Activated CD4-positive, alpha-beta memory T cell treated with anti-CD3 and anti-CD28 coated beads for 36 hours (primary cell): ENCODE measurements at regions not wholly inside any gene's neighbourhood (a gene's known extent, or its start where the extent isn't known, plus 50 kb on each side); places are given as distances from the start of the nearest gene placed in this dataset.

ENCODE experiments used
- CTCF ChIA-PET: fragments of 350-600 bp; sonication (Branson Sonifier 250); formaldehyde crosslinking; loops from one replicate; lab custom pipeline; 2021; ENCODE audit warnings: antibody characterized with exemption, inconsistent platforms; lab: Charles Lee
- POLR2A ChIA-PET: fragments of 350-600 bp; sonication (Branson Sonifier 250); formaldehyde crosslinking; loops from one replicate; lab custom pipeline; 2021; ENCODE audit warnings: antibody characterized with exemption; lab: Charles Lee
- DNase-seq: peaks from one replicate; pipeline ENCODE4 v3.0.0-alpha.2; 2020
- H3K27ac Mint-ChIP-seq: one replicate; pipeline ENCODE4 v1.8.0; 2021; ENCODE audit warnings: mixed read lengths
- H3K27me3 Mint-ChIP-seq: one replicate; pipeline ENCODE4 v1.8.0; 2021; ENCODE audit warnings: mixed read lengths
- H3K36me3 Mint-ChIP-seq: one replicate; pipeline ENCODE4 v1.8.0; 2021; ENCODE audit warnings: mixed read lengths
- H3K4me1 Mint-ChIP-seq: one replicate; pipeline ENCODE4 v1.8.0; 2021; ENCODE audit warnings: low read depth, mixed read lengths
- H3K4me3 Mint-ChIP-seq: one replicate; pipeline ENCODE4 v1.8.0; 2021; ENCODE audit warnings: mild to moderate bottlenecking, mixed read lengths
- H3K9me3 Mint-ChIP-seq: one replicate; pipeline ENCODE4 v1.8.0; 2021; ENCODE audit warnings: mixed read lengths
- intact Hi-C: fragments of 100-400 bp; cut with micrococcal nuclease; formaldehyde crosslinking; loops from one replicate; pipeline ENCODE4 v1.15.1; 2023

DNA sequence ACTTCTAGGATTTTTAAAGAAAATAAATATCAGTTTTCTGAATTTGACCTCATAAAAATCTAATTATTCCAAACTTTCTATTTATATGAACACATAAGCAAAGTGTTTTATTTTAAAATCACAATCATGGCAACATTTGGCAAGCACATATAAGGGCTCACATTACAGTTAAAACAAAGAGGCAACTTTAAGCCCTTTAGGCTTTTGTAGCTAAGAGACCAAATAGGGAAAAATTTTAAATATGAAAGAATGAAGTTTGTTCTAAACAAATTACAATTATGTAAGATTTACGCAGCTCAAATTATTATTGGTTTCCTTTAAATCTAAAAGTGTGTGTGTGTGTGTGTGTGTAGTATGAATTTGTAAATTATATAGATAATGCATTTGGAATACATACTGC lies 267.0 kb downstream of the ZIC4 start:
- CTCF ChIA-PET = no interaction called here

DNA sequence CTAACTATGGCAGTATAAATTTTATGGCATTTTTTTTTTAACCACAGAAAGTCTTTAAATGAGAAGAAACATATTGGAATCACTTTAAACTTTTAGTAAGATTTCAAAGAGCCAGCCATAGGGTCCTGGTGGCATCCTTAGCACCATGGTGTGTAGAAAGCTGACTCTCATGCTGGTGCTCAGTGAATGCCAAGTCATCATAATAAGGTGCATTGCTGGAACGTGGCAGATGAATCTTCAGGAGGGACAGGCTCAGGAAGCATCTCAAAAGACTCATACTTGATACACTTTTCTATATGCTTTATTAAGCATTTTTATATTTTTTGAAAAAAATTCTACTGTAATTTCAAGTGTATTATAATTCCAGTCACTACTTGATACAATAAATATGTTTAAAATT lies 274.2 kb downstream of the ZIC4 start:
- Mint-ChIP-seq H3K4me1 (no peaks in the 10 kb centered on the region), H3K9me3 (peaks cover 9% of the 10 kb centered on the region), H3K27me3 (no peaks in the 10 kb centered on the region), H3K4me3 (no peak overlapping the region), H3K27ac (no peak overlapping the region), H3K36me3 (no peaks in the 10 kb centered on the region)
- intact Hi-C loops = no loop called here
- ChIA-PET POLR2A (no interaction called here), CTCF (no interaction called here)
- DNase-seq = no peak

More for the DNA sequence above, 267.0 kb downstream of the ZIC4 start:
- intact Hi-C loops = no loop called here
- Mint-ChIP-seq H3K27ac (no peak overlapping the region), H3K4me1 (no peaks in the 10 kb centered on the region), H3K27me3 (no peaks in the 10 kb centered on the region), H3K36me3 (no peaks in the 10 kb centered on the region), H3K4me3 (no peak overlapping the region), H3K9me3 (peaks cover 5% of the 10 kb centered on the region)
- POLR2A ChIA-PET = no interaction called here
- no peak for DNase-seq

DNA sequence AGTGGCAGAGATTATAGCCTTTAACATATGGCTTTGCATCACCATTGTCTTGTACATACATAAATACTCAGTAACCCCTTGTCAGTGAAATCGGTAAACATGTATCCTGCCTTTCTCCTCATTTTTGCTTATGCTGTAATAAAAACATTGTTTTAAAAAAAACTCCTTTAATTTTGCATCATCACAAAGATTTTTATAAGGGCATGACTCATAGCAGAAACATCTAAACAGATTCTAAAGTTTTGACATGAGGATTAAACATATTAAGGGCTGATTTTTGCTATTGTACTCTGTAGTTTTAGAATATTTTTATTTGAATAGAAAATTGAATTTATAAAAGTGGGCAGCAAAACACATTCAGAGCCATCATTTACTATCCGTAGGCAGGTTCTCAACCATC lies 275.9 kb downstream of the ZIC4 start:
- Mint-ChIP-seq H3K4me3 (no peak overlapping the region), H3K4me1 (no peaks in the 10 kb centered on the region), H3K27me3 (no peaks in the 10 kb centered on the region), H3K36me3 (no peaks in the 10 kb centered on the region), H3K9me3 (peaks cover 15% of the 10 kb centered on the region), H3K27ac (no peak overlapping the region)
- DNase-seq = no peak
- CTCF ChIA-PET = no interaction called here
- intact Hi-C loops = no loop called here
- POLR2A ChIA-PET = no interaction called here

DNA sequence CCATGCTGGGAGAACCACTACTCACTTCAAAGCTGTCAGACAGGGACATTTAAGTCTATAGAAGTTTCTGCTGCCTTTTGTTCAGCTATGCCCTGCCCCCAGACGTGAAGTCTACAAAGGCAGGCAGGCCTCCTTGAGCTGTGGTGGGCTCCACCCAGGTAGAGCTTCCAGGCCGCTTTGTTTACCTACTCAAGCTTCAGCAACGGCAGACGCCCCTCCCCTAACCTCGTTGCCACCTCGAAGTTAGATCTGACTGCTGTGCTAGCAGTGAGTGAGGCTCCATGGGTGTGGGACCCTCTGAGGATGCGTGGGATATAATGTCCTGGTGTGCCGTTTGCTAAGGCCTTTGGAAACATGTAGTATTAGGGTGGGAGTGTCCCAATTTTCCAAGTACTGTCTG lies 276.7 kb downstream of the ZIC4 start:
- no peak for DNase-seq
- Mint-ChIP-seq H3K27me3 (no peaks in the 10 kb centered on the region), H3K27ac (no peak overlapping the region), H3K36me3 (no peaks in the 10 kb centered on the region), H3K4me1 (no peaks in the 10 kb centered on the region), H3K4me3 (no peak overlapping the region), H3K9me3 (peaks cover 15% of the 10 kb centered on the region)
- intact Hi-C loops = no loop called here
- ChIA-PET CTCF (no interaction called here), POLR2A (no interaction called here)

DNA sequence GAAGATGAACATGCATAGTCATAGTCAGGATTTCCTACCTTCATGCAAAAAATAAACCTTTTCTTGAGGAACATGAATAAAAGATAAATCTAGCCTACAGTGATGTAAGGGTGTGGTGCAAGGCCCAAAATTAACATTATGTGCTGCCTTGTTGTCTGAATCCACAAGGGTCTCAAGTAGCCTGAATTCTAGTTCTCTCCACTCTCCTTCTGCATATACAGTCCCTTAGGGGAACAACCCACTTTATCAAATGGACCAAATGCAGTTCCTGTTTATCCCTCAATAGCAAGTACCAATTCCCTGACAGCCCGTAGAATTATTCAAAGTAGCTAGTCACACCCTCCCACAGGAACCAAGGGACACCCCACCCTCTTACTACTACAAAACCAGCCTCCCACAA lies 284.0 kb downstream of the ZIC4 start:
- Mint-ChIP-seq H3K4me3 (no peak overlapping the region), H3K4me1 (no peaks in the 10 kb centered on the region), H3K27ac (no peak overlapping the region), H3K9me3 (peaks cover 8% of the 10 kb centered on the region), H3K27me3 (no peaks in the 10 kb centered on the region), H3K36me3 (no peaks in the 10 kb centered on the region)
- DNase-seq = no peak
- CTCF ChIA-PET = no interaction called here
- intact Hi-C loops = no loop called here
- POLR2A ChIA-PET = no interaction called here

DNA sequence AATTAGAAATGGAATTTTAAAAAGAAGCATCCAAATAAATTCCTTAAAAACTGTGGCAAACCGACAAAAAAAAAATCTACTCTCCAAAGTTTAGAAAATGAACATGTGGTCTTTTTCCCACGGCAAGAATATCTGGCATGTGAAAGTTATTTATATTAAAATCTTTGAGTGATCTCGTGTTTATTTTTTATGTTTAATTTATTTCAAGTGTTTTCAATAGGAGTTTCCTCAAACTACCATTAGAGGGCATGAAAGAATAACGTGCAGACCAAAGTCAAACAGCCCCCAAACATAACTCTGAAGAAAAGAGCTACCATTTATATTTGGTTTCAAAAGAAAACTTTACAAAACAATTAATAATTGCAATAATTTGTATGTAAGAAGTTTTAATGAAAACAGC lies 286.4 kb downstream of the ZIC4 start:
- no peaks in the 10 kb centered on the region for H3K9me3 Mint-ChIP-seq
- H3K4me1 Mint-ChIP-seq = no peaks in the 10 kb centered on the region
- ChIA-PET CTCF (no interaction called here), POLR2A (no interaction called here)
- no peak overlapping the region for H3K4me3 Mint-ChIP-seq
- H3K36me3 Mint-ChIP-seq = no peaks in the 10 kb centered on the region
- intact Hi-C loops = no loop called here
- no peak overlapping the region for H3K27ac Mint-ChIP-seq
- no peak for DNase-seq
- H3K27me3 Mint-ChIP-seq = no peaks in the 10 kb centered on the region

DNA sequence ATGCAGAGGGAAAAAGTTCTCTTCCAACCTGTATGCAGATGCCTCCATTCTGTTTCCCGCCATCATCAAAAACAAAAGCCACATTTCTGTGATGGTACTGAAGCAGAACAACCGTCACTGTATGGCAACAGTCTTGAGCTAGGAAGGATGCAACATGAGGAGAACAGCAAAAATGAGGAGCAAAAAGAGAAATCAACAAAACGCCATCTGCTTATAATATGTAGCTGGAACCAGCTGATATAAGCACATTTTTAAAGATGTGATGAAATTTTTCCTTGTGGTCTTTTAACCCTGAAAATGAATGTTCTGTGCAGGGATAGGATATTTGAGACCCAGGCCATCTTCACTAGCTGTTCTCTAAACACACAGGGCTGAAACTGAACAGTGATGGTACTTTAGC lies 287.0 kb downstream of the ZIC4 start:
- Mint-ChIP-seq H3K27ac (no peak overlapping the region), H3K4me1 (no peaks in the 10 kb centered on the region), H3K9me3 (no peaks in the 10 kb centered on the region), H3K36me3 (no peaks in the 10 kb centered on the region), H3K27me3 (no peaks in the 10 kb centered on the region), H3K4me3 (no peak overlapping the region)
- DNase-seq = no peak
- ChIA-PET POLR2A (no interaction called here), CTCF (no interaction called here)
- intact Hi-C loops = no loop called here

DNA sequence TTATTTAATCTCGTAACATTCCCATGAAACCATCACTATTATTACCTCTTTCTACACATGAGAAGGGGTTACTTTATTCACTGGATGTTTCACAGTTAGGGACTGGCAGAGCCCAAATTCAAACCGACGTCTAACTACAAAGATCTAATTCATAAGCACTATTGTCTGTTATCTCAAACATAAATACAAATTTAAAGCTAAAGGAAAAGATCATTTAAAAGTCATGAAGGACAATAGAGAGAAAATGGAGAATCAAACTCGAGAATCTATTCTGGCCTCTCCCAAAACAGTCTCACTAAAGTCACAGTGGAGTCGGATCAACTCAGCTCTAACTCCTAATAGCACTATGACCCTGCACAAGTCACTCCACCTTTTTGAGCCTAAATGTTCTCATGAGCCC lies 287.7 kb downstream of the ZIC4 start:
- no peaks in the 10 kb centered on the region for H3K27me3 Mint-ChIP-seq
- CTCF ChIA-PET = no interaction called here

DNA sequence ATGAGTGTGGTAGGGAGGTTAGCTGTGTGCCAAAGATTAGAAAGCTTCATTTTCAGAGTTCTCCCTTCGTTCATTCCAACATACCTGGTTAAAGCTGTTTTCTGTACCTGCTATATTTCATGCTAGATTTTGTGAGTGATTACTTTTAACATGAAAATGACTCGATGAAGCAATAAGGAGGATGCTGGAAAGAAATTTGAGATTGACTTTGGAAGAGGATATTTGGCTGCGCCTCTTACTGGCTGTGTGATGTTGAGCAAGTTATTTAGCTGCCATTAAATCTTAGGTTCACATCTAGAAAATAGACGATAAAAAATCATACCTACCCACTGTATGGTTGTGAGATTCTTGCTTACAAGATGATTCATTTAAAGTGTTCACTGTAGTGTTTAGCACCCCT lies 288.7 kb downstream of the ZIC4 start:
- ChIA-PET CTCF (no interaction called here), POLR2A (no interaction called here)

More for the DNA sequence above, 287.7 kb downstream of the ZIC4 start:
- Mint-ChIP-seq H3K27ac (no peak overlapping the region), H3K9me3 (no peaks in the 10 kb centered on the region), H3K4me1 (no peaks in the 10 kb centered on the region), H3K36me3 (no peaks in the 10 kb centered on the region), H3K4me3 (no peak overlapping the region)
- intact Hi-C loops = no loop called here
- DNase-seq = no peak
- POLR2A ChIA-PET = no interaction called here

DNA sequence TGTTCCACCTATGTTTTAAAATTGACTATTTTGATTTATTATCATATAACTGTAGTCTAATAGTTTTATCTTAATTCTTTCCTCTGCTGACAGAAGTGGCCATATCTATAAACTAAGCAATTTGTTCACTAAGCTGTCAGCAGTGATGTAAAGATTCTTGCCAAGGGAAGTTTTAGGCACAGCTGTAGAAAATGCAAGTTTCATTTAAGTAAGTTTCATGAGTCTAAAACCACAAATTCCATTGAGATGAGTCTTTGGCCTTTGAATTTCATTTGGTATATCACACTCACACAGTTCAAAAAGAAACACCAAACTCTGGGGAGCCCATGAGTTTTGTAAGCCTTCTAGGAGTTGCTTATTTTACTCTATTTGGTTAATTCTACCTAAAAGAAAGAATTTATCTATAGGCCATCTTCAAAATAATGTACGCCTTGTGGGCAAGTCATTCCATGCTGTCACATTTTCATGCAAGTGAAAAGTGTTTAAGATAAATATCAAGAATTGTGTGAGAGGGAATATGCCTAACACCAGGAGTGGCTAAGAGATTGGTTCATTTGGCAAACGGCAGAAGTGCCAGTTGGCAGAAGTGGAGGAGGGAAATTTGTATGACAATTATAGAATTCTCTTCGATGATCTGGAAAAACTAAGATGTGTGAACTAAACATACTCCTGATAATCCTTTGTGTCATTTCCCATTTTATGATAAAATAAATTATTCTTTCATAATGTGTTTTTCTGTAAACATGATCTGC lies 292.9 kb downstream of the ZIC4 start:
- intact Hi-C loops = no loop called here
- Mint-ChIP-seq H3K4me1 (no peaks in the 10 kb centered on the region), H3K4me3 (no peak overlapping the region), H3K9me3 (peaks cover 5% of the 10 kb centered on the region), H3K36me3 (no peaks in the 10 kb centered on the region), H3K27ac (no peak overlapping the region), H3K27me3 (no peaks in the 10 kb centered on the region)
- ChIA-PET POLR2A (no interaction called here), CTCF (no interaction called here)
- no peak for DNase-seq

More for the DNA sequence above, 288.7 kb downstream of the ZIC4 start:
- H3K27me3 Mint-ChIP-seq = no peaks in the 10 kb centered on the region
- no peaks in the 10 kb centered on the region for H3K36me3 Mint-ChIP-seq
- H3K4me1 Mint-ChIP-seq = no peaks in the 10 kb centered on the region
- no peak overlapping the region for H3K4me3 Mint-ChIP-seq
- no peak for DNase-seq
- no peak overlapping the region for H3K27ac Mint-ChIP-seq
- intact Hi-C loops = no loop called here
- no peaks in the 10 kb centered on the region for H3K9me3 Mint-ChIP-seq

DNA sequence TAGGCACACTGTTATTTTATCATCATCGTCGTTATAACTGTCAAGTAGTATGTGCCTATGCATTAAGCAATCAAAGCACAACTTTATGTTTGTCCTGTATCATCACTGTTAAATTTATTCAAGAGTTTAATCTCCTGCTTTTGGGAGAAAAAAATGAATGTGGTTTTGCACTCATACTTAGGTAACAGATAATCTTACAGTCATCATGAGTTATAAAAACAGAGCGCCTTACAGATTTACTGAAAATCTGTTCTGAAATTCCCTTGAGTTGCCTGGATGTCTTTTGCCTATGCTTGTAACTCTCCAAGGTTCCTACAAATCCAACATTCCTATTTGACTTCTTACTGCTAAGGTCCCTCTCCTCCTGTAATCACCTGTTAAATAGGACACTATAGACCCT lies 307.3 kb downstream of the ZIC4 start:
- POLR2A ChIA-PET = no interaction called here
- Mint-ChIP-seq H3K36me3 (no peaks in the 10 kb centered on the region), H3K9me3 (peaks cover 17% of the 10 kb centered on the region), H3K4me1 (no peaks in the 10 kb centered on the region), H3K27me3 (no peaks in the 10 kb centered on the region), H3K4me3 (no peak overlapping the region), H3K27ac (no peak overlapping the region)
- intact Hi-C loops = no loop called here
- CTCF ChIA-PET = no interaction called here
- DNase-seq = no peak

DNA sequence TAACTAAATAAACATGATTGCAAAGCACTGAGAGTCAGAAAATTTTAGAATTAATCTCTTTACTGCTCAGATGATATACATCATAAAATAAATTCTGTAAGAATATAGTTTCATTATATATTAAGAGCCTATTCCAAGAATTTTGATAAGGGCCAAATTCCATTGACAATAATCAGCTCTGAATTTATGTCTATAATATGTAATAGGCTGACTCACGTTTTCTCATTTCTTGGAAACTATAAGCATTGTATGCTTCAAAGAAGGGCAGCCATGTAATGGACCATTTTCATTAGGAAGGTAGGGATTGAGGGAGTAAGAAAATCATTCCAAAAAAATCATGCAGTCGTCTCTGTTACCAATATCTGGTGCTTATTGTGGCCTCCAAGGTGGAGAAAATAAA lies 315.9 kb downstream of the ZIC4 start:
- no peak overlapping the region for H3K4me3 Mint-ChIP-seq
- CTCF ChIA-PET = no interaction called here
- intact Hi-C loops = no loop called here

DNA sequence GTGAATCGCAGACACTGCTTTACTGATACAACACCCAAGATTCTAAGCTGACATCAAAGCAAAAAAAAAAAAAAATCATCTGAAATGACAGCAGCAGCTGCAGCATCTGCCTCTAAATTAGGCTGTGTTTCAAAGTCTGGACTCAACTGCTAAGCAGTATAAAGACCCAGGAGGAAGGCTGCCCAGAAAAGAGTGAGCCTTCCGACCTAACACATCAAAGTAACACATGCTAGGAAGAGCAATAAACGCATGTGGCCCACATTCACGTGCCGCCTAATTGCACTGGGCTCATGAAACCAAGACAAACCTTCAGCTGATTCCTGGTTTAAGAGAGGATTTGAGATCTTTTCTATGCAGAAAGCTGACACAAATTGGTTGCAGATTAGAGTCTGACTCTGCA lies 317.1 kb downstream of the ZIC4 start:
- ChIA-PET POLR2A (no interaction called here), CTCF (no interaction called here)
- H3K9me3 Mint-ChIP-seq = no peaks in the 10 kb centered on the region
- no peak overlapping the region for H3K27ac Mint-ChIP-seq
- H3K27me3 Mint-ChIP-seq = no peaks in the 10 kb centered on the region
- no peaks in the 10 kb centered on the region for H3K36me3 Mint-ChIP-seq
- intact Hi-C loops = no loop called here
- H3K4me1 Mint-ChIP-seq = no peaks in the 10 kb centered on the region
- no peak for DNase-seq
- no peak overlapping the region for H3K4me3 Mint-ChIP-seq

More for the DNA sequence above, 315.9 kb downstream of the ZIC4 start:
- Mint-ChIP-seq H3K9me3 (no peaks in the 10 kb centered on the region), H3K27me3 (no peaks in the 10 kb centered on the region), H3K4me1 (no peaks in the 10 kb centered on the region), H3K36me3 (no peaks in the 10 kb centered on the region), H3K27ac (no peak overlapping the region)
- DNase-seq = no peak
- POLR2A ChIA-PET = no interaction called here
